Stomach (tissue), 4 donors: ENCODE measurements at regions not wholly inside any gene's neighbourhood (a gene's known extent, or its start where the extent isn't known, plus 50 kb on each side); places are given as distances from the start of the nearest gene placed in this dataset.

ENCODE experiments used
- CTCF ChIP-seq, 7 experiments: fragments of 450-650 bp in 4 of 7; fragments of 200-600 bp in 3 of 7; sonication (generic) in 3 of 7; IDR thresholded peaks; one replicate each; pipeline ENCODE4 v1.5.1; 2016 to 2019; ENCODE audit warnings: antibody characterized with exemption in 7 of 7, control low read depth in 2 of 7, mild to moderate bottlenecking in 1 of 7
- EP300 ChIP-seq: sonication (generic); formaldehyde crosslinking; IDR thresholded peaks from one replicate; pipeline ENCODE4 v1.6.1; 2017; ENCODE audit warnings: antibody characterized with exemption
- POLR2A ChIP-seq, 4 donors: fragments of 450-650 bp; IDR thresholded peaks; one replicate each; pipeline ENCODE4 v1.6.1; 2016; ENCODE audit warnings: antibody characterized with exemption in 4 of 4, control low read depth in 2 of 4, mild to moderate bottlenecking in 1 of 4, moderate library complexity in 1 of 4

- TF ChIP-seq CTCF (IDR thresholded peaks at IDR 0.05) = no peak
- no peak for TF ChIP-seq POLR2A (IDR thresholded peaks at IDR 0.05)
- no peak for TF ChIP-seq EP300
These were observed 402.7 kb upstream of the TNC start for GRCh38 chr9:115520646-115521045.
